Hematopoietic multipotent progenitor cell treated with erythropoietin and hydrocortisone succinate and interleukin-3 and kit ligand, for 8 days (in vitro differentiated cells): ENCODE measurements at regions not wholly inside any gene's neighbourhood (a gene's known extent, or its start where the extent isn't known, plus 50 kb on each side); places are given as distances from the start of the nearest gene placed in this dataset.

Experiments
- DNase-seq: peaks from one replicate; pipeline ENCODE4 v3.0.0-alpha.2; 2015

- DNase-seq = no peak
Observed at GRCh38 chr5:2049876-2050275, 167.2 kb upstream of the IRX4 start.

- no peak for DNase-seq
Observed at GRCh38 chr5:2048664-2049063, 165.9 kb upstream of the IRX4 start.

- DNase-seq = no peak
Observed at GRCh38 chr5:2047341-2047927, 164.7 kb upstream of the IRX4 start.

- DNase-seq = no peak
Observed at GRCh38 chr5:2044041-2044440, 161.3 kb upstream of the IRX4 start.

GRCh38 chr5:2039180-2039531, 156.4 kb upstream of the IRX4 start:
- no peak for DNase-seq

GRCh38 chr5:2038321-2039179, 155.8 kb upstream of the IRX4 start:
- peak; percentile 44 for DNase-seq

- no peak for DNase-seq
Observed at GRCh38 chr5:2036885-2037284, 154.2 kb upstream of the IRX4 start.

GRCh38 chr5:2032432-2032831, 149.7 kb upstream of the IRX4 start:
- no peak for DNase-seq

GRCh38 chr5:2031581-2031980, 148.9 kb upstream of the IRX4 start:
- no peak for DNase-seq

- no peak for DNase-seq
Observed at GRCh38 chr5:2030131-2030530, 147.4 kb upstream of the IRX4 start.

GRCh38 chr5:2029206-2029605, 146.5 kb upstream of the IRX4 start:
- DNase-seq = no peak

- no peak for DNase-seq
Observed at GRCh38 chr5:2027790-2028189, 145.1 kb upstream of the IRX4 start.

GRCh38 chr5:2024986-2025721, 142.4 kb upstream of the IRX4 start:
- DNase-seq = no peak

- DNase-seq = no peak
Observed at GRCh38 chr5:2023196-2023595, 140.5 kb upstream of the IRX4 start.

- DNase-seq = no peak
Observed at GRCh38 chr5:2022436-2022835, 139.7 kb upstream of the IRX4 start.

- no peak for DNase-seq
Observed at GRCh38 chr5:2021484-2022176, 138.9 kb upstream of the IRX4 start.

GRCh38 chr5:2020730-2021129, 138.0 kb upstream of the IRX4 start:
- no peak for DNase-seq

GRCh38 chr5:2019716-2020115, 137.0 kb upstream of the IRX4 start:
- DNase-seq = no peak

- DNase-seq = no peak
Observed at GRCh38 chr5:2018390-2018724, 135.6 kb upstream of the IRX4 start.

GRCh38 chr5:2017540-2018389, 135.0 kb upstream of the IRX4 start:
- DNase-seq = peak; percentile 53

GRCh38 chr5:2015961-2016360, 133.2 kb upstream of the IRX4 start:
- DNase-seq = no peak

- no peak for DNase-seq
Observed at GRCh38 chr5:2015124-2015848, 132.6 kb upstream of the IRX4 start.
